MM.1S (cell line): ENCODE measurements at regions not wholly inside any gene's neighbourhood (a gene's known extent, or its start where the extent isn't known, plus 50 kb on each side); places are given as distances from the start of the nearest gene placed in this dataset.

ENCODE experiments used
- EZH2 ChIP-seq: fragments of 300-600 bp; sonication (generic); optimal IDR thresholded peaks from 2 replicates; pipeline ENCODE3; 2017; ENCODE audit warnings: low read depth, mild to moderate bottlenecking, antibody characterized with exemption, low read length, mixed read lengths
- TF ChIP-seq, protein P1 (sequence below): fragments of 300-600 bp; sonication (generic); IDR thresholded peaks from 2 replicates; pipeline ENCODE4 v1.5.1; 2016; ENCODE audit warnings: antibody characterized with exemption, low read length, mixed read lengths

DNA sequence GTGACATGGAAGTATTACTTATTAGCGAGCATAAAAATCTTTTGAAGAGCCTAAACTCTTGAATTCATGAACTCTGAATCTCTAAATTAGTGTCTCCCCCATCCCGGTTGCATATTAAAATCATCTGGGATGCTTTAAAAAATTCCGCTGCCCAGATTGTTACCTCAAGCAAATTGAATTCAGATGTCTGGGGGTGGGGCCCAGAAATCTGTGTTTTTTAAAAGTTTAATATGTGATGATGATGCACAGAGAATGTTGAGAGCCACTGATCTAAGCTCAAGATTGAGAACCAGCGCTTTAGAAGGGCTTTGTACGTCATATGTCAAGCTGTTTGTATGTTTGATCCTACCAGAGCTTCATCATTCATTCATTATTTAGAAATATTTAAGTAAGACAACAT is 446.8 kb downstream of the NUF2 start:
- TF ChIP-seq EZH2 = no peak
- TF ChIP-seq, protein P1, sequence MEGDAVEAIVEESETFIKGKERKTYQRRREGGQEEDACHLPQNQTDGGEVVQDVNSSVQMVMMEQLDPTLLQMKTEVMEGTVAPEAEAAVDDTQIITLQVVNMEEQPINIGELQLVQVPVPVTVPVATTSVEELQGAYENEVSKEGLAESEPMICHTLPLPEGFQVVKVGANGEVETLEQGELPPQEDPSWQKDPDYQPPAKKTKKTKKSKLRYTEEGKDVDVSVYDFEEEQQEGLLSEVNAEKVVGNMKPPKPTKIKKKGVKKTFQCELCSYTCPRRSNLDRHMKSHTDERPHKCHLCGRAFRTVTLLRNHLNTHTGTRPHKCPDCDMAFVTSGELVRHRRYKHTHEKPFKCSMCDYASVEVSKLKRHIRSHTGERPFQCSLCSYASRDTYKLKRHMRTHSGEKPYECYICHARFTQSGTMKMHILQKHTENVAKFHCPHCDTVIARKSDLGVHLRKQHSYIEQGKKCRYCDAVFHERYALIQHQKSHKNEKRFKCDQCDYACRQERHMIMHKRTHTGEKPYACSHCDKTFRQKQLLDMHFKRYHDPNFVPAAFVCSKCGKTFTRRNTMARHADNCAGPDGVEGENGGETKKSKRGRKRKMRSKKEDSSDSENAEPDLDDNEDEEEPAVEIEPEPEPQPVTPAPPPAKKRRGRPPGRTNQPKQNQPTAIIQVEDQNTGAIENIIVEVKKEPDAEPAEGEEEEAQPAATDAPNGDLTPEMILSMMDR = no peak
